ENCODE measurements at regions not wholly inside any gene's neighbourhood (a gene's known extent, or its start where the extent isn't known, plus 50 kb on each side); places are given as distances from the start of the nearest gene placed in this dataset.

GRCh38 chr13:106391271-106391670 lies 144.2 kb downstream of the EFNB2 start:
- no peak for TF ChIP-seq CTCF (IDR thresholded peaks at IDR 0.05; ENCODE audit: insufficient read depth, low read depth, low read length)
- H3K27me3 ChIP-seq (ENCODE audit: control insufficient read depth, insufficient read depth, low read length) = 0 out of 2 replicates have a peak, but pooled peaks cover 1% of the 10 kb centered on the region
- POLR2A ChIA-PET = no interaction called here
- DNase-seq (ENCODE audit: low read depth) = no peak
- no peaks in the 10 kb centered on the region for H3K36me3 ChIP-seq (ENCODE audit: control insufficient read depth, insufficient read depth, low read length)
- no peak overlapping the region for H3K4me3 ChIP-seq (ENCODE audit: low read depth, low read length)
- CTCF ChIA-PET = no interaction called here

- H3K4me3 ChIP-seq (ENCODE audit: low read depth, low read length) = no peak overlapping the region
- H3K27me3 ChIP-seq (ENCODE audit: control insufficient read depth, insufficient read depth, low read length) = 0 out of 2 replicates have a peak, but pooled peaks cover 1% of the 10 kb centered on the region
- no peak for TF ChIP-seq CTCF (IDR thresholded peaks at IDR 0.05; ENCODE audit: insufficient read depth, low read depth, low read length)
- H3K36me3 ChIP-seq (ENCODE audit: control insufficient read depth, insufficient read depth, low read length) = no peaks in the 10 kb centered on the region
- CTCF ChIA-PET = interaction anchor here (1.4 kb wide), 1 partner anchor 9 kb away, joined by 3 read pairs; no protein-coding TSS in a partner anchor
- no peak for DNase-seq (ENCODE audit: low read depth)
- POLR2A ChIA-PET = no interaction called here
Observed at GRCh38 chr13:106390367-106390766, 145.1 kb downstream of the EFNB2 start.

GRCh38 chr13:106385654-106386053 lies 149.8 kb downstream of the EFNB2 start:
- Histone ChIP-seq H3K4me3 (ENCODE audit: low read depth, low read length) (no peak overlapping the region), H3K27me3 (ENCODE audit: control insufficient read depth, insufficient read depth, low read length) (0 out of 2 replicates have a peak, but pooled peaks cover 1% of the 10 kb centered on the region), H3K36me3 (ENCODE audit: control insufficient read depth, insufficient read depth, low read length) (no peaks in the 10 kb centered on the region)
- ChIA-PET POLR2A (interaction anchor here (0.5 to 0.6 kb wide), 3 partner anchors 32 to 148 kb away, joined by 4 to 11 read pairs (median 6); no protein-coding TSS in a partner anchor), CTCF (no interaction called here)
- no peak for DNase-seq (ENCODE audit: low read depth)
- no peak for TF ChIP-seq CTCF (IDR thresholded peaks at IDR 0.05; ENCODE audit: insufficient read depth, low read depth, low read length)

- H3K36me3 ChIP-seq (ENCODE audit: control insufficient read depth, insufficient read depth, low read length) = no peaks in the 10 kb centered on the region
- H3K4me3 ChIP-seq (ENCODE audit: low read depth, low read length) = no peak overlapping the region
- ChIA-PET CTCF (interaction anchor here (0.6 kb wide), 1 partner anchor 186 kb away, joined by 3 read pairs; no protein-coding TSS in a partner anchor), POLR2A (no interaction called here)
- DNase-seq (ENCODE audit: low read depth) = no peak
- H3K27me3 ChIP-seq (ENCODE audit: control insufficient read depth, insufficient read depth, low read length) = 0 out of 2 replicates have a peak, but pooled peaks cover 1% of the 10 kb centered on the region
- TF ChIP-seq CTCF (IDR thresholded peaks at IDR 0.05; ENCODE audit: insufficient read depth, low read depth, low read length) = no peak
Observed at GRCh38 chr13:106384516-106384915, 150.9 kb downstream of the EFNB2 start.

- no peaks in the 10 kb centered on the region for H3K36me3 ChIP-seq (ENCODE audit: control insufficient read depth, insufficient read depth, low read length)
- TF ChIP-seq CTCF (IDR thresholded peaks at IDR 0.05; ENCODE audit: insufficient read depth, low read depth, low read length) = no peak
- POLR2A ChIA-PET = no interaction called here
- DNase-seq (ENCODE audit: low read depth) = no peak
- no peak overlapping the region for H3K4me3 ChIP-seq (ENCODE audit: low read depth, low read length)
- H3K27me3 ChIP-seq (ENCODE audit: control insufficient read depth, insufficient read depth, low read length) = 0 out of 2 replicates have a peak, but pooled peaks cover 1% of the 10 kb centered on the region
- CTCF ChIA-PET = interaction anchor here (0.6 kb wide), 1 partner anchor 186 kb away, joined by 3 read pairs; no protein-coding TSS in a partner anchor
Observed at GRCh38 chr13:106383791-106384190, 151.7 kb downstream of the EFNB2 start.

Measured in BJ (cell line).